ENCODE measurements at regions not wholly inside any gene's neighbourhood (a gene's known extent, or its start where the extent isn't known, plus 50 kb on each side); places are given as distances from the start of the nearest gene placed in this dataset.

- no peaks in the 10 kb centered on the region for H3K27me3 ChIP-seq (ENCODE audit: insufficient read depth, poor library complexity, severe bottlenecking)
- DNase-seq (ENCODE audit: low read depth in 1 of 2, low spot score in 1 of 2): no peak
- TF ChIP-seq, protein P1, sequence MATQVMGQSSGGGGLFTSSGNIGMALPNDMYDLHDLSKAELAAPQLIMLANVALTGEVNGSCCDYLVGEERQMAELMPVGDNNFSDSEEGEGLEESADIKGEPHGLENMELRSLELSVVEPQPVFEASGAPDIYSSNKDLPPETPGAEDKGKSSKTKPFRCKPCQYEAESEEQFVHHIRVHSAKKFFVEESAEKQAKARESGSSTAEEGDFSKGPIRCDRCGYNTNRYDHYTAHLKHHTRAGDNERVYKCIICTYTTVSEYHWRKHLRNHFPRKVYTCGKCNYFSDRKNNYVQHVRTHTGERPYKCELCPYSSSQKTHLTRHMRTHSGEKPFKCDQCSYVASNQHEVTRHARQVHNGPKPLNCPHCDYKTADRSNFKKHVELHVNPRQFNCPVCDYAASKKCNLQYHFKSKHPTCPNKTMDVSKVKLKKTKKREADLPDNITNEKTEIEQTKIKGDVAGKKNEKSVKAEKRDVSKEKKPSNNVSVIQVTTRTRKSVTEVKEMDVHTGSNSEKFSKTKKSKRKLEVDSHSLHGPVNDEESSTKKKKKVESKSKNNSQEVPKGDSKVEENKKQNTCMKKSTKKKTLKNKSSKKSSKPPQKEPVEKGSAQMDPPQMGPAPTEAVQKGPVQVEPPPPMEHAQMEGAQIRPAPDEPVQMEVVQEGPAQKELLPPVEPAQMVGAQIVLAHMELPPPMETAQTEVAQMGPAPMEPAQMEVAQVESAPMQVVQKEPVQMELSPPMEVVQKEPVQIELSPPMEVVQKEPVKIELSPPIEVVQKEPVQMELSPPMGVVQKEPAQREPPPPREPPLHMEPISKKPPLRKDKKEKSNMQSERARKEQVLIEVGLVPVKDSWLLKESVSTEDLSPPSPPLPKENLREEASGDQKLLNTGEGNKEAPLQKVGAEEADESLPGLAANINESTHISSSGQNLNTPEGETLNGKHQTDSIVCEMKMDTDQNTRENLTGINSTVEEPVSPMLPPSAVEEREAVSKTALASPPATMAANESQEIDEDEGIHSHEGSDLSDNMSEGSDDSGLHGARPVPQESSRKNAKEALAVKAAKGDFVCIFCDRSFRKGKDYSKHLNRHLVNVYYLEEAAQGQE (IDR thresholded peaks at IDR 0.05; ENCODE audit: insufficient replicate concordance, low read depth): no peak
- no peak for TF ChIP-seq SPI1 (IDR thresholded peaks at IDR 0.05; ENCODE audit: borderline replicate concordance, low read depth)
- no peak for TF ChIP-seq CTCF (IDR thresholded peaks at IDR 0.05; ENCODE audit: insufficient read depth, low read length)
- TF ChIP-seq POLR2AphosphoS5 (IDR thresholded peaks at IDR 0.05; ENCODE audit: low read depth): no peak
- no peak for TF ChIP-seq GABPA (IDR thresholded peaks at IDR 0.05; ENCODE audit: low read depth)
- no peak overlapping the region for H3K27ac ChIP-seq (replicated peaks)
- no peak overlapping the region for H3K4me3 ChIP-seq (replicated peaks; ENCODE audit: insufficient read depth, low read length)
Observed at GRCh38 chr2:49248506-49248905, 94.2 kb upstream of the FSHR start.

DNA sequence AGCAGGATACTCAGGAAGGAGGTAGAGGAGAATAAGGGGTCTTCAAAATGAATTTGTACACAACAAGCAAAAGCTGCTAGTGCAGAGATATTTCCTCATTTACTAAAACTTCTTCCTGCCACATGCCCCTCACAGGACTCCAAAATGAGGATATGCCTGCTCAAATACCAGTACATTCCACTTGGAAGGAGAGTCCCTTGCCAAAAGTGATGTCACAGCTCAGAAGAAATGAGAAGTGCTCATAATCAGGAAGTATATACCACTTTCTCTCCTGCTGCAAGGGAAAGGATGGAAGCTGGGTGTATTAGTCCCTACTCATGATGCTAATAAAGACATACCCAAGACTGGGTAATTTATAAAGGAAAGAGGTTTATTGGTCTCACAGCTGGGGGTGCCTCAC is 87.7 kb upstream of the FSHR start:
- H3K27ac ChIP-seq (replicated peaks): no peak overlapping the region
- H3K4me3 ChIP-seq (replicated peaks; ENCODE audit: insufficient read depth, low read length): no peak overlapping the region
- no peaks in the 10 kb centered on the region for H3K27me3 ChIP-seq (ENCODE audit: insufficient read depth, poor library complexity, severe bottlenecking)
- DNase-seq (ENCODE audit: low read depth in 1 of 2, low spot score in 1 of 2): no peak
- TF ChIP-seq POLR2AphosphoS5 (IDR thresholded peaks at IDR 0.05; ENCODE audit: low read depth) (no peak), CTCF (IDR thresholded peaks at IDR 0.05; ENCODE audit: insufficient read depth, low read length) (no peak), GABPA (IDR thresholded peaks at IDR 0.05; ENCODE audit: low read depth) (no peak)
- TF ChIP-seq, protein P1 (IDR thresholded peaks at IDR 0.05; ENCODE audit: insufficient replicate concordance, low read depth): no peak

DNA sequence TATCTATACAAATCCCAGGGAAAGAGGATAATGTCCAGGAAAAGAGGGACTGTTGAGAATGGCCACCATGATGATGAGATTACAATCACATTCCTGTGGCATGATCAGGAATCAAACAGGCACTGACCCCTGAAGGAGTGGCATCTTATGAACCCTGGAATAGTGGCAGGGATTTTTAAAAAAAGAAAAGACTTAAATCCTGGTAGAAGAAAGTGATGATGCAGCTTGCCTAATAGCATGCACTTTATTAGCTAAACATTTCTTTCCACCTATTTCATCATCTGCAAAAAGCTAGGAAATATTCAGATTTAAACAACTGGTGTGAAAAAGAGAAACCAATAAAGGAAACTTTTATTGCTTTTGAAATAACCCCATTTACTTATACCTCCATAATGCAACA is 87.2 kb upstream of the FSHR start:
- TF ChIP-seq, protein P1 (IDR thresholded peaks at IDR 0.05; ENCODE audit: insufficient replicate concordance, low read depth): no peak
- TF ChIP-seq SPI1 (IDR thresholded peaks at IDR 0.05; ENCODE audit: borderline replicate concordance, low read depth) (no peak), GABPA (IDR thresholded peaks at IDR 0.05; ENCODE audit: low read depth) (no peak), POLR2AphosphoS5 (IDR thresholded peaks at IDR 0.05; ENCODE audit: low read depth) (no peak), CTCF (IDR thresholded peaks at IDR 0.05; ENCODE audit: insufficient read depth, low read length) (no peak)
- Histone ChIP-seq H3K4me3 (replicated peaks; ENCODE audit: insufficient read depth, low read length) (no peak overlapping the region), H3K27me3 (ENCODE audit: insufficient read depth, poor library complexity, severe bottlenecking) (no peaks in the 10 kb centered on the region), H3K27ac (replicated peaks) (no peak overlapping the region)
- DNase-seq (ENCODE audit: low read depth in 1 of 2, low spot score in 1 of 2): no peak
